Lower leg skin (tissue), 3 donors: ENCODE measurements at regions not wholly inside any gene's neighbourhood (a gene's known extent, or its start where the extent isn't known, plus 50 kb on each side); places are given as distances from the start of the nearest gene placed in this dataset.
"Not testable (repeated sequence)": the region's sequence is repeated elsewhere in the genome, so short reads cannot be mapped to it uniquely, and the experiment has no call there.

Experiments used
- CTCF ChIP-seq, 3 donors: fragments of 450-650 bp; IDR thresholded peaks; one replicate each; pipeline ENCODE4 v1.5.1; 2016; ENCODE audit warnings: antibody characterized with exemption in 3 of 3, mild to moderate bottlenecking in 3 of 3, moderate library complexity in 2 of 3
- POLR2A ChIP-seq, 2 donors: fragments of 450-650 bp; IDR thresholded peaks; one replicate each; pipeline ENCODE4 v1.6.1; 2016 to 2017; ENCODE audit warnings: antibody characterized with exemption in 2 of 2, mild to moderate bottlenecking in 1 of 2, moderate library complexity in 1 of 2

DNA sequence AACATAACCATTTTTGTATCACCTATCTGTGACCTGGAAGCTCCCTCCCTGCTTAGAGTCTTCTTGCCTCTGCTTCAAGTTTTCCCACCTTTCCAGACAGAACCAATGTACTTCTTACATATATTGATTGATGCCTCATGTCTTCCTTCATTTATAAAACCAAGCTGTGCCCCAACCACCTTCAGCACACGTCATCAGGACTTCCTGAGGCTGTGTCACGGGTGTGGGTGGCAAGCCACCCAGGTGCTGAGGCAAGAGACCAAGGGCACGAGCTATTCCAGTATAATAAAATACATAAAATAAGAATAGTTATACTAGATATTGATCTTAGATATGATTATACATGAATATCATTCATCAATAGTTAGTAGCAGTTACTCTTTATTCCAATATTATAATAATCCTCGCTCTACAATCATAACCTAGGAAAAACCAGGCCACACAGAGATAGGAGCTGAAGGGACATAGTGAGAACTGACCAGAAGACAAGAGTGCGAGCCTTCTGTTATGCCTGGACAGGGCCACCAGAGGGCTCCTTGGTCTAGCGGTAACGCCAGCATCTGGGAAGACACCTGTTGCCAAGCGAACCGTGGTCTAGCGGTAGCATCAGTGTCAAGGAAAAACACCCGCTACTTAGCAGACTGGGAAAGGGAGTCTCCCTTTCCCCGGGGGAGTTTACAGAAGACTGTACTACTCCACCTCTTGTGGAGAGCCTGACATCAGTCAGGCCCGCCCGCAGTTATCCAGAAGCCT is 180.2 kb upstream of the ERCC4 start:
- not testable (repeated sequence) for TF ChIP-seq CTCF, POLR2A (IDR thresholded peaks at IDR 0.05)
